SK-N-SH (cell line): ENCODE measurements at regions not wholly inside any gene's neighbourhood (a gene's known extent, or its start where the extent isn't known, plus 50 kb on each side); places are given as distances from the start of the nearest gene placed in this dataset.
"Not testable (repeated sequence)": the region's sequence is repeated elsewhere in the genome, so short reads cannot be mapped to it uniquely, and the experiment has no call there.

Experiments used
- CTCF ChIA-PET: fragments of 300-600, 350-600 bp; formaldehyde crosslinking; extraction: SDS; loops from one replicate; lab custom pipeline; 2021; lab: Yijun Ruan, JAX
- POLR2A ChIA-PET: fragments of 350-600 bp; sonication (Branson Sonifier 250); formaldehyde crosslinking; extraction: SDS; loops from one replicate; lab custom pipeline; 2020; ENCODE audit warnings: antibody characterized with exemption, inconsistent platforms; lab: Yijun Ruan, JAX
- DNase-seq: peaks from one replicate; pipeline ENCODE4 v3.0.0; 2012
- H2AFZ ChIP-seq: fragments of 200-600 bp; sonication (generic); 2 replicates; pipeline ENCODE4 v1.8.1; 2016; ENCODE audit warnings: antibody characterized with exemption, mild to moderate bottlenecking, low read depth
- H3F3A ChIP-seq: fragments of 200-600 bp; sonication (generic); replicated peaks from 2 replicates; pipeline ENCODE3; 2016; ENCODE audit warnings: antibody characterized with exemption, mild to moderate bottlenecking; ENCODE audit not compliant: insufficient read depth
- H3K27ac ChIP-seq, 2 experiments: fragments of 200-500 bp in 1 of 2; fragments of 200-600 bp in 1 of 2; sonication (Bioruptor generic) in 1 of 2; sonication (generic), shearing (Covaris generic) in 1 of 2; 2 replicates each; pipeline versions ENCODE4 v1.5.1 to v1.6.1; 2014 to 2016; ENCODE audit warnings: low read depth in 2 of 2, inconsistent platforms in 1 of 2, low read length in 1 of 2, mild to moderate bottlenecking in 1 of 2, mixed read lengths in 1 of 2
- H3K27me3 ChIP-seq: fragments of 200-600 bp; sonication (generic), shearing (Covaris generic); 2 replicates; pipeline ENCODE4 v1.6.1; 2016; ENCODE audit warnings: mixed run types; ENCODE audit not compliant: insufficient read depth
- H3K36me3 ChIP-seq, 2 experiments: fragments of 200-500 bp in 1 of 2; fragments of 200-600 bp in 1 of 2; sonication (Bioruptor generic) in 1 of 2; sonication (generic) in 1 of 2; replicated peaks in 1 of 2; 2 replicates each; pipeline versions ENCODE3 to v1.5.1; 2014 to 2016; ENCODE audit warnings: low read length in 1 of 2, mild to moderate bottlenecking in 1 of 2; ENCODE audit not compliant: insufficient read depth in 2 of 2, control insufficient read depth in 1 of 2
- H3K4me1 ChIP-seq, 2 experiments: fragments of 200-500 bp in 1 of 2; fragments of 200-600 bp in 1 of 2; sonication (Bioruptor generic) in 1 of 2; sonication (generic), shearing (Covaris generic) in 1 of 2; 2 replicates each; pipeline versions ENCODE4 v1.5.1 to v1.6.1; 2014 to 2016; ENCODE audit warnings: low read depth in 1 of 2, low read length in 1 of 2, mixed run types in 1 of 2; ENCODE audit not compliant: insufficient read depth in 2 of 2, control insufficient read depth in 1 of 2
- H3K4me2 ChIP-seq: fragments of 200-600 bp; sonication (generic), shearing (Covaris generic); 2 replicates; pipeline ENCODE4 v1.6.1; 2017; ENCODE audit warnings: mixed run types
- H3K4me3 ChIP-seq, 2 experiments: fragments of 200-500 bp in 1 of 2; fragments of 200-600 bp in 1 of 2; sonication (Bioruptor generic) in 1 of 2; sonication (generic), shearing (Covaris generic) in 1 of 2; 2 replicates each; pipeline versions ENCODE4 v1.5.1 to v1.8.1; 2014 to 2016; ENCODE audit warnings: low read depth in 2 of 2, inconsistent platforms in 1 of 2, low read length in 1 of 2, mild to moderate bottlenecking in 1 of 2, mixed read lengths in 1 of 2, moderate library complexity in 1 of 2
- H3K79me2 ChIP-seq: fragments of 200-600 bp; sonication (generic); 2 replicates; pipeline ENCODE4 v1.8.1; 2017; ENCODE audit warnings: mild to moderate bottlenecking; ENCODE audit not compliant: insufficient read depth
- H3K9ac ChIP-seq: fragments of 200-600 bp; sonication (generic); 2 replicates; pipeline ENCODE4 v1.6.1; 2017; ENCODE audit warnings: mixed run types
- H3K9me2 ChIP-seq: fragments of 200-600 bp; sonication (generic); 2 replicates; pipeline ENCODE4 v1.6.1; 2017; ENCODE audit warnings: mixed run types
- H3K9me3 ChIP-seq: fragments of 200-600 bp; sonication (generic); 2 replicates; pipeline ENCODE4 v1.6.1; 2017; ENCODE audit warnings: mixed run types, mild to moderate bottlenecking, moderate library complexity
- H4K20me1 ChIP-seq: fragments of 200-600 bp; sonication (generic); 2 replicates; pipeline ENCODE4 v1.6.1; 2017; ENCODE audit warnings: mild to moderate bottlenecking, mixed run types; ENCODE audit not compliant: insufficient read depth
- EZH2phosphoT487 ChIP-seq: fragments of 200-600 bp; sonication (generic); IDR thresholded peaks from 2 replicates; pipeline ENCODE4 v1.6.1; 2017; ENCODE audit warnings: low read depth, mixed run types, mild to moderate bottlenecking, antibody characterized with exemption, moderate library complexity, borderline replicate concordance
- FOSL2 ChIP-seq: IDR thresholded peaks from 2 replicates; pipeline ENCODE4 v1.4.0; 2012; ENCODE audit warnings: low read depth, mild to moderate bottlenecking, moderate library complexity, borderline replicate concordance
- FOXJ3 ChIP-seq: sonication (generic); formaldehyde crosslinking; IDR thresholded peaks from 2 replicates; pipeline ENCODE4 v1.5.1; 2020; ENCODE audit warnings: mild to moderate bottlenecking, missing genetic modification reagents
- FOXM1 ChIP-seq: IDR thresholded peaks from 2 replicates; pipeline ENCODE4 v1.4.0; 2012; ENCODE audit warnings: low read depth, mild to moderate bottlenecking
- IRF3 ChIP-seq: fragments of 150-350 bp; IDR thresholded peaks from 2 replicates; pipeline ENCODE4 v1.6.1; 2016; ENCODE audit warnings: mild to moderate bottlenecking, low read depth, low read length
- JUND ChIP-seq: IDR thresholded peaks from 2 replicates; pipeline ENCODE4 v1.4.0; 2012
- MAX ChIP-seq: IDR thresholded peaks from 2 replicates; pipeline ENCODE4 v1.4.0; 2012; ENCODE audit warnings: low read depth
- MEF2A ChIP-seq: IDR thresholded peaks from 2 replicates; pipeline ENCODE4 v1.4.0; 2012; ENCODE audit warnings: low read depth, borderline replicate concordance
- MXI1 ChIP-seq: IDR thresholded peaks from 2 replicates; pipeline ENCODE4 v1.6.1; 2012; ENCODE audit warnings: mild to moderate bottlenecking, low read depth, low read length, improper control_type of control experiment
- NRF1 ChIP-seq: IDR thresholded peaks from 2 replicates; pipeline ENCODE4 v1.6.1; 2012; ENCODE audit warnings: low read depth, mild to moderate bottlenecking, low read length
- RAD21 ChIP-seq: IDR thresholded peaks from 2 replicates; pipeline ENCODE4 v1.6.1; 2012; ENCODE audit warnings: mild to moderate bottlenecking, low read length
- REST ChIP-seq: IDR thresholded peaks from 2 replicates; pipeline ENCODE4 v1.6.1; 2012; ENCODE audit warnings: mild to moderate bottlenecking, low read depth, low read length, moderate library complexity
- SIN3A ChIP-seq: IDR thresholded peaks from 2 replicates; pipeline ENCODE4 v1.6.1; 2012; ENCODE audit warnings: low read depth, mild to moderate bottlenecking, low read length, moderate library complexity, borderline replicate concordance
- TAF1 ChIP-seq: IDR thresholded peaks from 2 replicates; pipeline ENCODE4 v1.6.1; 2012; ENCODE audit warnings: low read depth, mild to moderate bottlenecking, low read length, moderate library complexity, borderline replicate concordance
- USF2 ChIP-seq: fragments of 150-350 bp; IDR thresholded peaks from 2 replicates; pipeline ENCODE4 v1.6.1; 2017; ENCODE audit warnings: antibody characterized with exemption, low read length, low read depth, borderline replicate concordance
- WGBS: methylation state at CpG from one replicate; pipeline ENCODE4 v1.1.6; 2017; ENCODE audit warnings: low lambda C conversion rate; 5-methylcytosine and 5-hydroxymethylcytosine counted together

GRCh38 chr16:48022496-48022895 is 133.3 kb downstream of the ABCC12 start:
- no peak overlapping the region for H3K27ac ChIP-seq
- no peaks in the 10 kb centered on the region for H3K9me2 ChIP-seq
- no peak overlapping the region for H2AFZ ChIP-seq
- H3K4me1 ChIP-seq: no peaks in the 10 kb centered on the region
- TF ChIP-seq NRF1 (no peak), MXI1 (no peak)
- ChIA-PET CTCF (interaction anchor here (1.4 to 1.5 kb wide), 2 partner anchors 33 to 134 kb away, joined by 3 to 5 read pairs; no protein-coding TSS in a partner anchor), POLR2A (no interaction called here)
- H4K20me1 ChIP-seq: no peaks in the 10 kb centered on the region
- H3F3A ChIP-seq: no peaks in the 10 kb centered on the region
- no peaks in the 10 kb centered on the region for H3K27me3 ChIP-seq
- no peaks in the 10 kb centered on the region for H3K79me2 ChIP-seq
- H3K4me3 ChIP-seq: no peak overlapping the region
- no peak overlapping the region for H3K4me2 ChIP-seq
- DNase-seq: no peak
- no peak overlapping the region for H3K9ac ChIP-seq
- no peaks in the 10 kb centered on the region for H3K9me3 ChIP-seq
- 70% methylated on average over 5 of the region's 5 CpGs for WGBS
- H3K36me3 ChIP-seq: no peaks in the 10 kb centered on the region

- H3K79me2 ChIP-seq, H4K20me1 ChIP-seq, H3K9me2 ChIP-seq, H3K9me3 ChIP-seq, H2AFZ ChIP-seq, POLR2A ChIA-PET, H3K4me2 ChIP-seq, CTCF ChIA-PET, DNase-seq, H3F3A ChIP-seq, H3K9ac ChIP-seq, H3K4me3 ChIP-seq, H3K27ac ChIP-seq, H3K27me3 ChIP-seq, H3K4me1 ChIP-seq, H3K36me3 ChIP-seq: not testable (repeated sequence)
- WGBS: 17% methylated on average over 2 of the region's 6 CpGs
Measured at GRCh38 chr16:48020617-48021016, 135.2 kb downstream of the ABCC12 start.

- Histone ChIP-seq H3K79me2 (no peaks in the 10 kb centered on the region), H3K27ac (no peak overlapping the region), H3K9ac (no peak overlapping the region), H3K27me3 (no peaks in the 10 kb centered on the region), H4K20me1 (no peaks in the 10 kb centered on the region), H3K4me2 (no peak overlapping the region), H3K9me3 (no peaks in the 10 kb centered on the region), H2AFZ (no peak overlapping the region), H3K36me3 (no peaks in the 10 kb centered on the region), H3K9me2 (no peaks in the 10 kb centered on the region), H3K4me1 (no peaks in the 10 kb centered on the region), H3K4me3 (no peak overlapping the region), H3F3A (no peaks in the 10 kb centered on the region)
- CTCF ChIA-PET: no interaction called here
- POLR2A ChIA-PET: no interaction called here
- WGBS: 48% methylated on average over 5 of the region's 10 CpGs
- no peak for DNase-seq
- TF ChIP-seq SIN3A: no peak
- peak; percentile 80; the same call in 1 of the 2 replicates for TF ChIP-seq REST
- no peak for TF ChIP-seq JUND
- TF ChIP-seq EZH2phosphoT487: no peak
- no peak for TF ChIP-seq USF2
- TF ChIP-seq RAD21: no peak
- TF ChIP-seq MXI1: no peak
- TF ChIP-seq MAX: no peak
- TF ChIP-seq FOSL2: peak; percentile 8; the same call in 1 of the 2 replicates
- TF ChIP-seq FOXM1: no peak
- no peak for TF ChIP-seq NRF1
- no peak for TF ChIP-seq FOXJ3
- no peak for TF ChIP-seq IRF3
- TF ChIP-seq MEF2A: no peak
- no peak for TF ChIP-seq TAF1
Measured at GRCh38 chr16:48014349-48015135, 141.3 kb downstream of the ABCC12 start.
